SH-SY5Y (cell line): ENCODE measurements at regions not wholly inside any gene's neighbourhood (a gene's known extent, or its start where the extent isn't known, plus 50 kb on each side); places are given as distances from the start of the nearest gene placed in this dataset.

Source experiments
- GATA2 ChIP-seq: IDR thresholded peaks from 2 replicates; pipeline ENCODE4 v1.6.1; 2011; ENCODE audit warnings: mild to moderate bottlenecking, low read depth, low read length
- GATA3 ChIP-seq: IDR thresholded peaks from 2 replicates; pipeline ENCODE4 v1.6.1; 2011; ENCODE audit warnings: low read depth, mild to moderate bottlenecking, low read length, moderate library complexity

- TF ChIP-seq GATA3, result no peak
- TF ChIP-seq GATA2, result no peak
These were observed 316.9 kb downstream of the OSR1 start for GRCh38 chr2:19041434-19042041.
